Endothelial cell of umbilical vein (primary cell): ENCODE measurements at regions not wholly inside any gene's neighbourhood (a gene's known extent, or its start where the extent isn't known, plus 50 kb on each side); places are given as distances from the start of the nearest gene placed in this dataset.

Experiments used
- BruUV-seq: library from RNA; stranded (reverse); fragments of 400-500 nt; replicated peaks from 2 replicates; lab custom pipeline; 2021; lab: Mats Ljungman, UMichigan
- CTCF ChIA-PET: fragments of 300-600, 350-600 bp; sonication (Branson Sonifier 250); formaldehyde crosslinking; loops from one replicate; lab custom pipeline; 2021; ENCODE audit warnings: antibody characterized with exemption, inconsistent platforms; lab: Charles Lee
- POLR2A ChIA-PET: fragments of 300-600, 350-600 bp; sonication (Branson Sonifier 250); formaldehyde crosslinking; loops from one replicate; lab custom pipeline; 2021; ENCODE audit warnings: antibody characterized with exemption, inconsistent platforms; lab: Charles Lee
- DNase-seq: peaks from one replicate; pipeline ENCODE4 v3.0.0-alpha.2; 2011; ENCODE audit warnings: low read depth, low spot score
- FAIRE-seq: peaks from 2 replicates; lab custom pipeline; 2011; peaks lifted over from hg19 to GRCh38; lab: Jason Lieb, UNC
- H2AFZ ChIP-seq: 2 replicates; pipeline ENCODE4 v1.6.0; 2012; ENCODE audit warnings: low read depth, low read length, control low read depth, inconsistent platforms
- H3K27ac ChIP-seq: 2 replicates; pipeline ENCODE4 v1.5.1; 2011; ENCODE audit warnings: low read depth, mild to moderate bottlenecking, control low read depth, low read length, moderate library complexity; ENCODE audit not compliant: insufficient read depth
- H3K27me3 ChIP-seq, 2 experiments: 2 replicates each; pipeline versions ENCODE4 v1.6.0 to v1.6.1; 2011; ENCODE audit warnings: low read length in 2 of 2, mixed read lengths in 1 of 2; ENCODE audit not compliant: control insufficient read depth in 2 of 2, insufficient read depth in 2 of 2
- H3K36me3 ChIP-seq, 2 experiments: 2 replicates in 1 of 2; 3 replicates in 1 of 2; pipeline ENCODE4 v1.5.1; 2011; ENCODE audit warnings: low read length in 2 of 2, mild to moderate bottlenecking in 1 of 2, moderate library complexity in 1 of 2; ENCODE audit not compliant: control insufficient read depth in 2 of 2, insufficient read depth in 2 of 2; ENCODE audit errors: extremely low read depth in 1 of 2
- H3K4me1 ChIP-seq: 3 replicates; pipeline ENCODE4 v1.5.1; 2011; ENCODE audit warnings: mild to moderate bottlenecking, low read length; ENCODE audit not compliant: control insufficient read depth, insufficient read depth; ENCODE audit errors: extremely low read depth
- H3K4me2 ChIP-seq: 2 replicates; pipeline ENCODE4 v1.6.1; 2011; ENCODE audit warnings: low read length, control low read depth, mixed read lengths; ENCODE audit not compliant: insufficient read depth
- H3K4me3 ChIP-seq, 3 experiments: fragments of 200-600 bp in 1 of 3; sonication (generic), shearing (Covaris generic) in 1 of 3; replicated peaks in 1 of 3; 2 replicates each; pipeline ENCODE4 v1.5.1; 2011 to 2016; ENCODE audit warnings: control low read depth in 3 of 3, low read length in 3 of 3, mild to moderate bottlenecking in 2 of 3, inconsistent platforms in 1 of 3, low read depth in 1 of 3, moderate library complexity in 1 of 3; ENCODE audit not compliant: insufficient read depth in 1 of 3
- H3K79me2 ChIP-seq: 2 replicates; pipeline ENCODE4 v1.6.0; 2012; ENCODE audit warnings: low read length, inconsistent platforms; ENCODE audit not compliant: control insufficient read depth, insufficient read depth
- H3K9ac ChIP-seq: replicated peaks from 2 replicates; pipeline ENCODE3; 2011; ENCODE audit warnings: low read length, control low read depth; ENCODE audit not compliant: insufficient read depth; ENCODE audit errors: extremely low read depth
- H3K9me1 ChIP-seq: replicated peaks from 3 replicates; pipeline ENCODE4 v1.6.0; 2011; ENCODE audit warnings: mild to moderate bottlenecking, low read length; ENCODE audit not compliant: control insufficient read depth, insufficient read depth; ENCODE audit errors: extremely low read depth
- H3K9me3 ChIP-seq: replicated peaks from 2 replicates; pipeline ENCODE4 v1.5.1; 2012; ENCODE audit warnings: low read length, inconsistent platforms; ENCODE audit not compliant: control insufficient read depth, insufficient read depth
- H4K20me1 ChIP-seq: replicated peaks from 2 replicates; pipeline ENCODE3; 2011; ENCODE audit warnings: mild to moderate bottlenecking, low read length; ENCODE audit not compliant: control insufficient read depth, insufficient read depth; ENCODE audit errors: extremely low read depth
- EZH2 ChIP-seq: IDR thresholded peaks from 2 replicates; pipeline ENCODE4 v1.6.1; 2012; ENCODE audit warnings: borderline replicate concordance, low read depth, mild to moderate bottlenecking, moderate library complexity, low read length, inconsistent platforms; ENCODE audit not compliant: severe bottlenecking
- FOS ChIP-seq: IDR thresholded peaks from 2 replicates; pipeline ENCODE4 v1.6.1; 2011; ENCODE audit warnings: mild to moderate bottlenecking, low read length, moderate library complexity, borderline replicate concordance; ENCODE audit not compliant: insufficient read depth
- GATA2 ChIP-seq: IDR thresholded peaks from 2 replicates; pipeline ENCODE4 v1.7.0; 2011; ENCODE audit warnings: low read depth, mild to moderate bottlenecking, moderate library complexity, mixed read lengths, low read length; ENCODE audit not compliant: insufficient read length, insufficient read depth
- JUN ChIP-seq: IDR thresholded peaks from 2 replicates; pipeline ENCODE4 v1.6.1; 2011; ENCODE audit warnings: borderline replicate concordance, low read depth; ENCODE audit not compliant: insufficient read length, insufficient read depth
- MYC ChIP-seq: IDR thresholded peaks from one replicate; pipeline ENCODE4 v1.6.1; 2011; ENCODE audit warnings: mild to moderate bottlenecking, low read depth, low read length
- POLR2A ChIP-seq: IDR thresholded peaks from 2 replicates; pipeline ENCODE4 v1.6.1; 2012; ENCODE audit warnings: low read depth, mild to moderate bottlenecking, control low read depth, low read length
- POLR2AphosphoS5 ChIP-seq: IDR thresholded peaks from 2 replicates; pipeline ENCODE4 v1.6.1; 2012; ENCODE audit warnings: low read depth, mild to moderate bottlenecking, control low read depth, low read length, moderate library complexity; ENCODE audit not compliant: insufficient read depth
- dilution Hi-C: fragments of 300-500 bp; cut with MboI; formaldehyde crosslinking; loops from one replicate; pipeline ENCODE4 v1.15.0; 2019; ENCODE audit warnings: low sequenced_read_pairs; ENCODE audit not compliant: extremely low pct_ligation_motif_present
- intact Hi-C: fragments of 100-400 bp; cut with micrococcal nuclease; formaldehyde crosslinking; loops from one replicate; pipeline ENCODE4 v1.10.0; 2022
- TF ChIP-seq, protein P1 (sequence below), 2 donors: IDR thresholded peaks; 1 replicate in 1 of 2; 2 replicates in 1 of 2; pipeline ENCODE4 v1.5.1; 2011; ENCODE audit warnings: low read length in 2 of 2, mild to moderate bottlenecking in 2 of 2, moderate library complexity in 2 of 2, control low read depth in 1 of 2, inconsistent platforms in 1 of 2, low read depth in 1 of 2; ENCODE audit not compliant: insufficient read depth in 1 of 2; ENCODE audit errors: extremely low read depth in 1 of 2
- TF ChIP-seq, protein P2 (sequence below): IDR thresholded peaks from 2 replicates; pipeline ENCODE4 v1.6.1; 2011; ENCODE audit not compliant: insufficient read depth, insufficient read length

DNA sequence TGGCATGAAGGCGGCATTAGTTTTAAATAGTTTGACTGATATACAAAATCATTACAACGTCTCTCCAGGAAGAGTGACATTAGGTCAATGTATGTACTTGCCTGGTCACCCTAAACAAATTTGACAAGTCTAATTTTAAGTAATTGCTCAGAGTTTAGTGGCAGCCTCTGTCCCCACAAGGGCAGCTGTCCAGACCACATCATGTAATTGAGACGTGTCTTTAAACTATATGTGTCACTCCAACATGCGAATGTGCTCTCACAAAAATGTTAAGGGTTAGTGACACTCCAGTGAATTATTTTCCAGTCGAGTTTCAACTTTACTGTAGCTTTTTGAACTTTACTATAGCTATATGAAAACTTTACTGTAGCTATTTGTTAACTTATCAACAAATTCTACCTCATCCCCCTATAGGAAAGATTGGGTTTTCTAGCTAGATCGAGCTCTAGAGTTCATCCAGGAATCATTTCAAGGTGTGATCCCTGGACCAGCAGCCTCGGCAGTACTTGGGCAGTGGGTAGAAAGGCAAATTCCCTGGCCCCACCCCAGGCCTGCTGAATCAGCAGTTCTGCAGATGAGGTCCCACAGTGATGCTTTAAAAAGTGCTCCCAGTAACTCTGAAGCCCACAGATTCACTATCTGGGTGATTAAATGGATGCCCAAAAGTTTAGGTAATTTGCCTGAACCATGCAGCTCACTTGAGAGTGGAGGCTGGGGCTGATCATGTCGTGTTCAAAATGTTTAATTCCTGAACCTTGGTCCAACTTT, 66.4 kb upstream of the POU3F3 start:
- TF ChIP-seq, protein P1, sequence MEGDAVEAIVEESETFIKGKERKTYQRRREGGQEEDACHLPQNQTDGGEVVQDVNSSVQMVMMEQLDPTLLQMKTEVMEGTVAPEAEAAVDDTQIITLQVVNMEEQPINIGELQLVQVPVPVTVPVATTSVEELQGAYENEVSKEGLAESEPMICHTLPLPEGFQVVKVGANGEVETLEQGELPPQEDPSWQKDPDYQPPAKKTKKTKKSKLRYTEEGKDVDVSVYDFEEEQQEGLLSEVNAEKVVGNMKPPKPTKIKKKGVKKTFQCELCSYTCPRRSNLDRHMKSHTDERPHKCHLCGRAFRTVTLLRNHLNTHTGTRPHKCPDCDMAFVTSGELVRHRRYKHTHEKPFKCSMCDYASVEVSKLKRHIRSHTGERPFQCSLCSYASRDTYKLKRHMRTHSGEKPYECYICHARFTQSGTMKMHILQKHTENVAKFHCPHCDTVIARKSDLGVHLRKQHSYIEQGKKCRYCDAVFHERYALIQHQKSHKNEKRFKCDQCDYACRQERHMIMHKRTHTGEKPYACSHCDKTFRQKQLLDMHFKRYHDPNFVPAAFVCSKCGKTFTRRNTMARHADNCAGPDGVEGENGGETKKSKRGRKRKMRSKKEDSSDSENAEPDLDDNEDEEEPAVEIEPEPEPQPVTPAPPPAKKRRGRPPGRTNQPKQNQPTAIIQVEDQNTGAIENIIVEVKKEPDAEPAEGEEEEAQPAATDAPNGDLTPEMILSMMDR (IDR thresholded peaks at IDR 0.05; ENCODE audit: extremely low read depth in 1 of 2, insufficient read depth in 1 of 2, low read depth in 1 of 2, low read length in 2 of 2), result no peak
- no peak for TF ChIP-seq MYC
- no peak for TF ChIP-seq JUN
- TF ChIP-seq, protein P2, sequence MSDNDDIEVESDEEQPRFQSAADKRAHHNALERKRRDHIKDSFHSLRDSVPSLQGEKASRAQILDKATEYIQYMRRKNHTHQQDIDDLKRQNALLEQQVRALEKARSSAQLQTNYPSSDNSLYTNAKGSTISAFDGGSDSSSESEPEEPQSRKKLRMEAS, result no peak
- no peak for TF ChIP-seq POLR2AphosphoS5
- TF ChIP-seq FOS, result no peak
- no peak for TF ChIP-seq POLR2A
- TF ChIP-seq GATA2, result no peak
- no peak for TF ChIP-seq EZH2
- H3K4me2 ChIP-seq, result no peak overlapping the region
- no peaks in the 10 kb centered on the region for H4K20me1 ChIP-seq
- H3K9ac ChIP-seq, result no peak overlapping the region
- H3K9me1 ChIP-seq, result no peaks in the 10 kb centered on the region
- ChIA-PET CTCF (no interaction called here), POLR2A (no interaction called here)
- intact Hi-C loops, result no loop called here
- no peaks in the 10 kb centered on the region for H3K27me3 ChIP-seq
- no peaks in the 10 kb centered on the region for H3K9me3 ChIP-seq
- H3K4me1 ChIP-seq, result no peaks in the 10 kb centered on the region
- H3K4me3 ChIP-seq, result no peak overlapping the region
- BruUV-seq, result no TSS peak
- H3K27ac ChIP-seq, result no peak overlapping the region
- no peak overlapping the region for H2AFZ ChIP-seq
- no peaks in the 10 kb centered on the region for H3K36me3 ChIP-seq
- FAIRE-seq (no peak), DNase-seq (no peak)
- dilution Hi-C loops, result no loop called here
- H3K79me2 ChIP-seq, result no peaks in the 10 kb centered on the region
